ENCODE measurements at regions not wholly inside any gene's neighbourhood (a gene's known extent, or its start where the extent isn't known, plus 50 kb on each side); places are given as distances from the start of the nearest gene placed in this dataset.
"Not testable (repeated sequence)": the region's sequence is repeated elsewhere in the genome, so short reads cannot be mapped to it uniquely, and the experiment has no call there.

- DNase-seq = no peak
These were observed 250.1 kb upstream of the SGCD start for GRCh38 chr5:156076912-156077311.

DNA sequence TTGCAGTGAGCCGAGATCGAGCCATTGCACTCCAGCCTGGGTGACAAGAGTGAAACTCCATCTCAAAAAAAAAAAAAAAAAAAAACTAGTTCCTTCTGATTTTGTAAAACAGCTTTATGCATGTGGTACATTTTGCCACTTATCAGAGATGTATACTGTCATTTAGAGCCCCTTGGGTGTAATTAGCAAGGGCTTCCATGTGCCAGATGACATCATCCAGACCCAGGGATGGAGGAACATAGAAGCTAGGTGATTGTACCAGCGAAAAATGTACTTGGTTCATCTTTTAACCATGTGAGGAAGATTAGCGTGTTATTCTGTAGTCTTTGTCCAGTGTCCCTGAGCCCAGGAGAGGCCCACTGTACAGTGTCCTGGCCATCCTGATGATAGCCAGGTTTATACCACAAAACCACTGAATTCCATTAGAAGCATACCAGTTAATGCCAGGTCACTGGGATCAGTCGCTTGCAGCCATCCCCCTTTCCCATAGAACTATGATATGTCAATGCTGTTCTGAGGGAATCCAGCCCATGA, 239.3 kb upstream of the SGCD start:
- DNase-seq = no peak

DNA sequence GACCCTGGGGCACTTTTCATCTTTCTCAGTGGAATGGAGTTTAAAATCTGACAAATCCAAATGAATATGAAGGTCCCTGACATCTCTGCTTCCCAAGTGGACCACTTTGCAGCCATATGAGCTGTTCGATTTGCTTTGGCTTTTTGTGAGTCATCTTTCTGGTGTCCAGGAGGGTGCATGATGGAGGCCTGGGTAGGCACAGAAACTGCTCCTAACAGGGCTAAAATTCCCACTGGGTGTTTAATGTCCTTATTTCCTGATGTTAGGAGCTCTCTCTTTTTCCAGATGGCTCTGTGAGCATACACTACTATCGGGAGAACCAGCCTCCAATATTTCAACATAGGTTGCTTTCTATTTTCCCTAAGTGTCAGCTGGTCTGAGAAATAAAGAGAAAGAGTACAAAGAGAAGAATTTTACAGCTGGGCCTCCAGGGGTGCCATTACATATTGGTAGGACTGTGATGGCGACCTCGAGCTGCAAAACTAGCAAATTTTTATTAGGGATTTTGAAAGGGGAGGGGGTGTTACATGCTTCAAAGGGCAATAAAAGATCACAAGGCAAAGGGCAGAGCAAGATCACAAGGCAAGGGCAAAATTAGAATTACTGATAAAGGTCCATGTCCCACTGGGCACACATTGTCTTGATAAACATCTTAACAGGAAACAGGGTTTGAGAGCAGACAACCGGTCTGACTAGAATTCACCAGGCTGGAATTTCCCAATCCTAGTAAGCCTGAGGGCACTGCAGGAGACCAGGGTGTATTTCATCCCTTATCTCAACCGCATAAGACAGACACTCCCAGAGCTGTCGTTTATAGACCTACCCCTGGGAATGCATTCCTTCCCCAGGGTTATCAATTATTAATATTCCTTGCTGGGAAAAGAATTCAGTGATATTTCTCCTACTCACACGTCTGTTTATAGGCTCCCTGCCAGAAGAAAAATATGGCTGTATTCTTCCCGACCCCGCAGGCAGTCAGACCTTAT, 236.7 kb upstream of the SGCD start:
- not testable (repeated sequence) for DNase-seq

GRCh38 chr5:156093024-156093423, 233.9 kb upstream of the SGCD start:
- no peak for DNase-seq

DNA sequence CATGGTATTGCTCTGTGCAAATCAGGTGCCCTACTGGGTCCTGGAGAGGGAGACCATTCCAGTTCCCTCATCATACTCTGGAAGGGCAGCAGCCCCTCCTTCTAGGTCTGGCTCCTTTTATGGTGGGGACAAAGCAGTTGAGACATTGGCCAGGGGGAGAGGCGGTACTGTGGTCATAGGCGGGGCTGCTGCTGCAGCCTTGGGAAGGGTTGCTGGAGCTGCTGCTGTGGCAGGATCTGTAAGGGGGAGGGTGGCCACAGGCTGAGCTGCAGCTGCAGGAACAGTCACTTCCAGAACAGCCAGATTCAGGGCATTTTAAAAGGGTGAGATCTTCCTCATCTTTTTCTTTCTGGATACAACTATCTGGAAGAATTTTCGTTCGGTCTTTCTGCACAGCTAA, 233.0 kb upstream of the SGCD start:
- no peak for DNase-seq

DNA sequence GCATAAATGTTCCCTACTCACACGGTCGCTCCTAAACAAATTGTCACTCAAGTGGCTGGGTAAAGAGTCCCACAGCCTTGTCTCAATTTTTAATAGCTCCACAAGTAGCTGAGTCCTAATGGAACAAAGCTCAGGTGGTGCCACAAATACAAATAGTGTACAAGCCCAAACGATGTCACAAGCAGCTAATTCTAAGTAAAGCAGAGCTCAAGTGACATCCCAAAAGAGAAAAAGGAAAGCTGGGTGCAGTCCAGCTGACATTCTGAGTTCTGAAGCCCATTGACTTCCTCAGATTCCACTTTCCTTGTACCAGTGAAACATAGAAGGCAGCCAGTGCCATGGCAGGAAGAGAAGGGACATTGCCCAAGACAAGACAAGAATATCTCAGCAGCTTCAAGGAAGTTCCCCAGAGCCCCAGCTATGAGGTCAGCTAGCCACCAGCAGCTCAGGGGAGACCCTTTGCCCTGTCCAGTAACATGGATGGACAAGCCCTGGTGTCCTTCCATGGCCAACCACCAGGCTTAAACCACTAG, 231.2 kb upstream of the SGCD start:
- no peak for DNase-seq

GRCh38 chr5:156096259-156096658, 230.7 kb upstream of the SGCD start:
- DNase-seq = no peak

DNA sequence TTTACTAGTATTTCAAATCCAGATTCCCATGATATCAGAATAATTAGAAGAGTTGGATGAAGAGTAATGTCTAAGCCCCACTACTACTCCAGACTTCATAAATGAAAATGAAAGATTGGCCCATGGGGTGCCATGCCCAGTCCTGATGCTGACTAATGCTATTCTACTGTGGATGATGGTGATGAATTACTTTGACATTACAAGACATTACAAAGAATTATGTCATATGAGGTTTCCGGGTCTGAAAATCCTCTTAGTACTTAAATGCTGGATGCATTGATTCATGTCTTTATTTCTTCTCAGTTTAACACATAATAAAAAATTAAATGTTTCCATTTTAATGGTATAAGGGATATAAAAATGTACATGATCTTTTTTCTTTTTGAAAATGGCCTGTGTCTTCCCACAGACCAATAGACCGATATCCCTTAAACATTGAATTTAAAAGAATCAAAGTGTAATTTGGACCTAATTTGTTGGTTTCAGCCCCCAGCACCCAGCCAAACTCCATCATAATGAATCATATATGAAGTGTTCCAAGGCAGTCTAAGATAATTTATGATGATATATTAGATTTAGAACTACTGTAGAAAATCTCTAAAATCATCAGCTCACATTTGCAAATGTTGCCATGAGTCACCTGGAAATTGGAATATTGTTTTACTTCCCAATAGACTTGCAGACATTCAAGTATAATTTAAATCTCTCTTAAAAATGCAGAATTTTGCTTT, 223.6 kb upstream of the SGCD start:
- DNase-seq = no peak

- DNase-seq = no peak
These were observed 217.5 kb upstream of the SGCD start for GRCh38 chr5:156109317-156110023.

DNA sequence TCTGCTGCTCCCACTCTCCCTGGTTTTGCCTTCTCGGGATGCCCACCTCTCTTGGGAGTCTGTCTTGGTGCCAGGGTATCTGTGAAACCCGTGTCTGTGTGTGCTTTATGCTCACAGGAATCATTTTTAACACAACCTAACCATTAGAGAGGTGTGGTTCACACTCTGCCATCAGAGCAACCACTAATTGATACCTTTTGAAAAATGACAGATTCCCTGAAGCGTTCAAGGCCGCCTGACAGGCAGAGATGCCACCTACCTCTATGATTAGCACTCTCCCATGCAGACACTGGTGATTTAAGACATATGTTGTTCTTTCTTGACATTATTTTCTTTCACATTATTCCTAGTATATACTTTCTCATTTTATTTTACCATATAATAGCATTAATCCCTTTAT, 207.3 kb upstream of the SGCD start:
- no peak for DNase-seq

DNA sequence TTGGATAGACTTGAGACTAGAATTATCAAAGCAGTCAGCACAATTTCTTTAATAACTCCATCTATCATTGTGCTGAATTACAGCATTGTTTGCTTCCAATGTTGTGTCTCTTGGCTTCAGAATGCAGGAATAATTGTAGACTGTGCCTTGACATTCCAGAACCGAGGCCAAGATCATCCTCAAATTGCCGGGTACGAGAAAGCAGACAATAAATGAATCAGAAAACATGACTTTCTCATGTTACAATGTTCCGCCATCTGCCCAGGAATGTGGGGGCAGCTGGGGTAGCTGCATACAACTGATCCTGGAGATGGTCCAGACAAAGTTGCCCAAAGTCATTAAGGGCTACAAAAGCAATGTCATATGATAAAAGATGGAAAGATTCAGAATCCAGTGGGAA, 206.2 kb upstream of the SGCD start:
- DNase-seq = peak; percentile 74

DNA sequence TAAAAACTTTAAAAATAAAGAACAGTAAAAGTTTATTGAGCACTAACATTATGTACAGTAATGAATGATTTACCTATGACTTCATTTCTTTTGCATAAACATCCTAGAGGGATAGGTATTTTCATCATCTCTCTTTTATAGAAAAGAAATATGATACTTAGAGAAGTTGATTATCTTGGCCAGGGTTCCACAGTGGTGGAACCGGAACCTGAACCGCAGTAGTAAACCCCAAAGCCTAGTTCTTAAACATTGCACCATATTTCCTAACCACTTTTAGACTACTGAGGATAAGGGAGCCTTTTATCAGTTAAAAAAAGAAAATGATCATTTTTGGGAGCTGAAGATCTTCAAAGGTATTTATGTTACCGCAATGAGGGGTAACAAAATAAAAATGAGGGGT, 205.7 kb upstream of the SGCD start:
- no peak for DNase-seq

DNA sequence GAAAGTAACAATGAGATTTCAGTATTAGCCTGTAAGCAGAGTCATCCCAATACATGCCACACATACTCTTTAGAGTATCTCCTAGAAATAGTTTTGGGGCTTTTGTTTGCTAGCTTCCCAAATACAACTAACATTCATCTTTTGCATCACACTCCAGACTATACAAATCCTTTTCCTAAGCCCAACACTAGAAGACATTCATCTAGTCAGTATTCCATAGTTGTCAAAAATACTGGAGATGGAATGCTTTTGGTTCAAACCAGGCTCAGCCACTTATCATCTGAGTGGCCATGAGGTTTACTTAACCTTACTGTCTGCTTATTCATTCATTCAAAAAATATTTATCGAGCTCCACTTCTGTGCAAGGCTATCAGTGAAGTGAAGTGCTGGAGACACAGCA, 205.1 kb upstream of the SGCD start:
- no peak for DNase-seq

DNA sequence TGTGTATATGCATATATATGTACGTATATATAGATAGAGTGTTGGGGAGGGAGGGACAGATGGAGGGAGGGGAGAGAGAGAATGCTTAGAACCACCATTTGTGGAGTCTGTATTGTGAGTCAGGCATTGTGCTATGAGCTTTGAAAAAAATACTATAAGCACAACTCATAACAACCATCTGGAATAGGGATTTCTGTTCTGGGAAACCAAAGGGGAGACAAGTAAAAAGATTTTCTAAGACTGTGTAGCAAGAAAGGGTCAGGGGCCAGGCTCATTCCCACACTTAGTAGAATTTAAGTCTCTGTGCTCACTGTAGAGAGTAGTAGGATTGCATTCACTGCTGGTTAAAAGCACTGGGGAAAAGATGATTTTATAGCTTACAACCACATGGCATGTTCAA, 202.3 kb upstream of the SGCD start:
- DNase-seq = no peak

GRCh38 chr5:156125118-156125517, 201.8 kb upstream of the SGCD start:
- DNase-seq = peak; percentile 43

- DNase-seq = no peak
These were observed 200.2 kb upstream of the SGCD start for GRCh38 chr5:156126716-156127115.

- no peak for DNase-seq
These were observed 198.9 kb upstream of the SGCD start for GRCh38 chr5:156128026-156128425.

GRCh38 chr5:156134216-156134615, 192.7 kb upstream of the SGCD start:
- DNase-seq = no peak

- DNase-seq = no peak
These were observed 191.4 kb upstream of the SGCD start for GRCh38 chr5:156135531-156135930.

DNA sequence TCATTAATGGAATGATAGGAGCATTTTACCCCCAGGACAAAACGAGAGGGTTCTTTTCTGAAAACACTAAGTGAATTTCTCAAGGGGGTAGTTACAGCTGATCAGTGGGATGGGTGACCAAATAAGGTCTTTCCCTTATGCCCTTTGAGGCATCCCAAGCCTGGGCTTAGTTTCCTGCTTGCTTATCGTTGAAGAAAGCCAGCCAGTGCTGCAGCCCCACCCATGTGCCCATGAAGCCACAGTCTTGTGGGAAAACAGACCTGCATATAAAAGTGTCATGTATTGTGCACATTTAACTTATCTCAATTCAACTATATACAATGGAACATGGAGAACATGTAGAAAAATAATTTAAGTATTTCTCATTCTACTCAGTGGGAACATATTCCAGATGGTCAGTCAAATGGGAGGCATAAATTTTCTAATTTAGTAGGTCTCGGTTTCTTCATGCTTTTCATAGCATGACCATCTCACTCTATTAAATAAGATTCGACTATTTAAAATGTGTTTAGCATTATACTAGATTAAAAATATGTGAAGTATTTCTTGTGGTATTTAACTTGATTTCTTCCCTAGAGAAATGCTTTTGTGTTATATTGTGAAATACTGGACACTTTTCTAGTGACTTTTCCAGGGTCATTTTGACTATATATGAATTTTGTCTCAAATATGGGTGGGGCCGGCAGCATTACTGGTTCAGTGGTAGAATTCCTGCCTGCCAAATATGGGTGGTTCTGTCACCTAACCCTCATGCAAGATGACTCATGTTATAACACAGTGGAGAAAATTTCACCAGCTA, 189.7 kb upstream of the SGCD start:
- no peak for DNase-seq

DNA sequence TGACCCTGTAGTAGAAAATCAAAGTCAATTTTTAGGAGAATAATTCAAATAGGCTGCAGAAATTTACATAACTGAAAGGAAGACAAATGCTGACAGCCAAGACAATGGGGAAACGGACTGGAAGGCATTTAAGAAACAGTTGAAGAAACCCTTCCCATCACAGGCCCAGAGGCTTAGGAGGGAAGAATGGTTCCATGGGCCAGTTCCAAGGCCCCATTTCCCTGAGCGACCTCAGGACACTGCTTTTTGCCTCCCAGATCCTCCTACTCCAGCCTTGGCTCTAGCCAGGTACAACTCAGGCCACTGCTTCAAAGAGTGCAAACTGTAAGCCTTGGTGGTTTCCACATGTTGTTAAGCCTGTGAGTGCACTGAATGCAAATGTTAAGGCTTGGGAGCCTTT, 184.1 kb upstream of the SGCD start:
- DNase-seq = no peak

Data from tongue (tissue), 1 donor.